ENCODE measurements at regions not wholly inside any gene's neighbourhood (a gene's known extent, or its start where the extent isn't known, plus 50 kb on each side); places are given as distances from the start of the nearest gene placed in this dataset.

- Histone ChIP-seq H3K9me3 (replicated peaks in 1 of 3) (no peaks in the 10 kb centered on the region), H3K4me3 (no peak overlapping the region), H3K36me3 (replicated peaks in 1 of 2) (no peaks in the 10 kb centered on the region), H3K27me3 (no peaks in the 10 kb centered on the region), H3K27ac (peak overlapping the region in 2 of 5 donors; percentile 11 to 13), H3K4me1 (replicated peaks in 1 of 2) (peaks cover 0 to 5% of the 10 kb centered on the region in 2 donors)
- DNase-seq, result no peak
- intact Hi-C loops (cut with DNase I), result no loop called here
- TF ChIP-seq POLR2A (IDR thresholded peaks at IDR 0.05) (no peak), CTCF (IDR thresholded peaks at IDR 0.05) (no peak)
- WGBS, 4 donors, result 84 to 95% (median 90%) methylated on average over 1 of the region's 1 CpG
Observed at GRCh38 chr1:99565606-99566289, 80.2 kb upstream of the PALMD start.

DNA sequence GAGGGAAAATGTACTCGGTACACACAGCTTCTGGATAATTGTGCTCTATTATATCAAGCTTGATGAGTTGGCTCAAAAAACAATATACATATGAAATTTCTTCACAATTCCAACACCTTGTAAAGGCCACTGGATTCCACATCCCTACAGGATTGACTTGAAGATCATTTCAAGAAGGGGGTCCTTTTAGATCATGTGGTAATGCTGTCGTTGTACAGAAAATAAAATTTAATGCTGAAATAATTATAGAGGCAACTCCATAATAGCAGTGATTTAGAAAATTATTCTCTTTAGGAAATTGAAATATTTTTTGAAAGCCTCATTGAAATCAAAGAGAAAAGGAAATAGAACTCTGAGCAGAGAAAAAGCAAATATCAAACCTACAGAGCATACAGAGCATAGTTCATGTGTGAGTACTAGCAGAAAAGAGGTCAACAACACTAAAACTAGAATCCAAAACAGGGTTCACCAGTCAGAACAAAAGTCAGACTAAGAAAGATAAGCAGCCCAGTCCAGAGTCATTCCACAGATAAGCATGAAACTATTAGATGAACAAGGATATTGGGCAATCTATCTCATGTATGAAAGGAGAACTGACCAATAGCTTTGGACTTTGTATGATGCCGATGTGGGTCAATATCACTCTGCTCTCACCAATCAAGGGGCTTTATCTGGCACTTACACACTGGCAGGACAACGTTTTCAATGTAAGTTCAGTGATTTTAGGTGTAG, 79.5 kb upstream of the PALMD start:
- TF ChIP-seq CTCF (IDR thresholded peaks at IDR 0.05), result no peak
- no peak for TF ChIP-seq POLR2A (IDR thresholded peaks at IDR 0.05)
- intact Hi-C loops (cut with DNase I), result no loop called here
- no peaks in the 10 kb centered on the region for H3K36me3 ChIP-seq (replicated peaks in 1 of 2)

GRCh38 chr1:99570486-99571089, 75.3 kb upstream of the PALMD start:
- H3K27me3 ChIP-seq, result no peaks in the 10 kb centered on the region
- H3K9me3 ChIP-seq (replicated peaks in 1 of 3), result no peaks in the 10 kb centered on the region
- peaks cover 0 to 5% of the 10 kb centered on the region in 2 donors for H3K4me1 ChIP-seq (replicated peaks in 1 of 2)
- no peak for DNase-seq
- 71 to 79% (median 76%) methylated on average over 6 of the region's 6 CpGs for WGBS, 4 donors
- H3K27ac ChIP-seq, result no peak overlapping the region
- H3K36me3 ChIP-seq (replicated peaks in 1 of 2), result no peaks in the 10 kb centered on the region
- intact Hi-C loops (cut with DNase I), result no loop called here
- TF ChIP-seq CTCF (IDR thresholded peaks at IDR 0.05), result no peak
- no peak for TF ChIP-seq POLR2A (IDR thresholded peaks at IDR 0.05)
- no peak overlapping the region for H3K4me3 ChIP-seq

More for the DNA sequence above, 79.5 kb upstream of the PALMD start:
- Histone ChIP-seq H3K27me3 (no peaks in the 10 kb centered on the region), H3K4me1 (replicated peaks in 1 of 2) (peaks cover 0 to 5% of the 10 kb centered on the region in 2 donors), H3K9me3 (replicated peaks in 1 of 3) (no peaks in the 10 kb centered on the region), H3K4me3 (no peak overlapping the region), H3K27ac (peak overlapping the region in 2 of 5 donors; percentile 11 to 13)
- 75 to 88% (median 82%) methylated on average over 4 of the region's 4 CpGs for WGBS, 4 donors
- no peak for DNase-seq

- WGBS, 4 donors, result 57 to 59% (median 58%) methylated on average over 6 of the region's 6 CpGs
- intact Hi-C loops (cut with DNase I), result no loop called here
- DNase-seq, result no peak
- Histone ChIP-seq H3K9me3 (replicated peaks in 1 of 3) (no peaks in the 10 kb centered on the region), H3K4me3 (no peak overlapping the region), H3K4me1 (replicated peaks in 1 of 2) (peaks cover 0 to 1% of the 10 kb centered on the region in 2 donors), H3K36me3 (replicated peaks in 1 of 2) (no peaks in the 10 kb centered on the region), H3K27ac (no peak overlapping the region), H3K27me3 (no peaks in the 10 kb centered on the region)
- TF ChIP-seq CTCF (IDR thresholded peaks at IDR 0.05) (no peak), POLR2A (IDR thresholded peaks at IDR 0.05) (no peak)
Observed at GRCh38 chr1:99571092-99571734, 74.7 kb upstream of the PALMD start.

Data from adrenal gland (tissue), 9 donors.